Neutrophil (primary cell): ENCODE measurements at regions not wholly inside any gene's neighbourhood (a gene's known extent, or its start where the extent isn't known, plus 50 kb on each side); places are given as distances from the start of the nearest gene placed in this dataset.

Experiments used
- H3K27ac ChIP-seq: fragments of 200-600 bp; sonication (generic); 2 replicates; pipeline ENCODE4 v1.5.1; 2016; ENCODE audit warnings: mild to moderate bottlenecking, moderate library complexity
- H3K27me3 ChIP-seq: fragments of 200-600 bp; sonication (generic); 2 replicates; pipeline ENCODE4 v1.6.0; 2016; ENCODE audit warnings: mild to moderate bottlenecking
- H3K36me3 ChIP-seq: fragments of 200-600 bp; sonication (generic); 2 replicates; pipeline ENCODE4 v1.5.1; 2017
- H3K4me1 ChIP-seq, 2 experiments: fragments of 200-600 bp in 1 of 2; sonication (generic) in 1 of 2; 1 replicate in 1 of 2; 2 replicates in 1 of 2; pipeline versions ENCODE4 v1.5.1 to v1.6.1; 2013 to 2016; ENCODE audit warnings: low read depth in 1 of 2, low read length in 1 of 2, mild to moderate bottlenecking in 1 of 2, moderate library complexity in 1 of 2; ENCODE audit not compliant: control insufficient read depth in 1 of 2, insufficient read depth in 1 of 2
- H3K4me3 ChIP-seq, 2 experiments: fragments of 200-600 bp in 1 of 2; sonication (generic) in 1 of 2; 1 replicate in 1 of 2; 2 replicates in 1 of 2; pipeline ENCODE4 v1.5.1; 2013 to 2016; ENCODE audit warnings: low read depth in 1 of 2, low read length in 1 of 2, mild to moderate bottlenecking in 1 of 2, moderate library complexity in 1 of 2
- H3K9me3 ChIP-seq: fragments of 200-600 bp; sonication (generic); 2 replicates; pipeline ENCODE4 v1.5.1; 2016
- CTCF ChIP-seq: fragments of 200-600 bp; sonication (generic); IDR thresholded peaks from 2 replicates; pipeline ENCODE4 v1.5.1; 2016; ENCODE audit warnings: antibody characterized with exemption

- no peak for TF ChIP-seq CTCF
- Histone ChIP-seq H3K4me3 (no peak overlapping the region), H3K36me3 (no peaks in the 10 kb centered on the region), H3K27ac (no peak overlapping the region), H3K9me3 (no peaks in the 10 kb centered on the region), H3K4me1 (peaks cover 12% of the 10 kb centered on the region in 2 experiments), H3K27me3 (no peaks in the 10 kb centered on the region)
Measured at GRCh38 chr5:66346869-66347268, 202.8 kb downstream of the SREK1 start.

GRCh38 chr5:66348387-66349125 lies 204.5 kb downstream of the SREK1 start:
- no peak for TF ChIP-seq CTCF
- Histone ChIP-seq H3K4me3 (no peak overlapping the region), H3K27ac (no peak overlapping the region), H3K27me3 (no peaks in the 10 kb centered on the region), H3K36me3 (no peaks in the 10 kb centered on the region), H3K9me3 (no peaks in the 10 kb centered on the region), H3K4me1 (peaks cover 29% of the 10 kb centered on the region in 2 experiments)

- Histone ChIP-seq H3K9me3 (no peaks in the 10 kb centered on the region), H3K27me3 (no peaks in the 10 kb centered on the region), H3K36me3 (no peaks in the 10 kb centered on the region), H3K27ac (peak overlapping the region; percentile 76), H3K4me3 (peak overlapping the region in 1 of 2 experiments; percentile 8), H3K4me1 (peaks cover 34 to 35% of the 10 kb centered on the region in 2 experiments)
- no peak for TF ChIP-seq CTCF
Measured at GRCh38 chr5:66351813-66352212, 207.7 kb downstream of the SREK1 start.

- Histone ChIP-seq H3K4me3 (no peak overlapping the region), H3K4me1 (peaks cover 34 to 38% of the 10 kb centered on the region in 2 experiments), H3K27me3 (no peaks in the 10 kb centered on the region), H3K9me3 (no peaks in the 10 kb centered on the region), H3K36me3 (no peaks in the 10 kb centered on the region), H3K27ac (no peak overlapping the region)
- TF ChIP-seq CTCF, result no peak
Measured at GRCh38 chr5:66353186-66353585, 209.1 kb downstream of the SREK1 start.

- Histone ChIP-seq H3K9me3 (no peaks in the 10 kb centered on the region), H3K36me3 (no peaks in the 10 kb centered on the region), H3K27me3 (no peaks in the 10 kb centered on the region), H3K4me1 (peaks cover 40 to 45% of the 10 kb centered on the region in 2 experiments), H3K27ac (no peak overlapping the region), H3K4me3 (no peak overlapping the region)
- TF ChIP-seq CTCF, result no peak
Measured at GRCh38 chr5:66354422-66354821, 210.3 kb downstream of the SREK1 start.
